Transverse colon (tissue), 4 donors: ENCODE measurements at regions not wholly inside any gene's neighbourhood (a gene's known extent, or its start where the extent isn't known, plus 50 kb on each side); places are given as distances from the start of the nearest gene placed in this dataset.

ENCODE experiments used
- DNase-seq: peaks from one replicate; pipeline ENCODE4 v3.0.0-alpha.2; 2019
- H3K27ac ChIP-seq, 4 donors: fragments of 200-600 bp; sonication (generic); 2 replicates each; pipeline ENCODE4 v1.5.1; 2016 to 2018; ENCODE audit warnings: inconsistent platforms in 4 of 4
- H3K27me3 ChIP-seq: fragments of 200-600 bp; sonication (generic); 2 replicates; pipeline ENCODE4 v1.5.1; 2017; ENCODE audit warnings: inconsistent platforms
- H3K36me3 ChIP-seq, 4 donors: fragments of 200-600 bp; sonication (generic); 2 replicates each; pipeline ENCODE4 v1.5.1; 2017 to 2019; ENCODE audit warnings: inconsistent platforms in 4 of 4
- H3K4me1 ChIP-seq, 4 donors: fragments of 200-600 bp; sonication (generic); 2 replicates each; pipeline ENCODE4 v1.5.1; 2017 to 2020; ENCODE audit warnings: inconsistent platforms in 4 of 4
- H3K4me3 ChIP-seq, 4 donors: fragments of 200-600 bp; sonication (generic); 1 replicate in 1 of 4; 2 replicates in 3 of 4; pipeline versions ENCODE4 v1.5.1 to v1.6.1; 2017 to 2019; ENCODE audit warnings: inconsistent platforms in 4 of 4
- H3K9me3 ChIP-seq, 2 donors: fragments of 200-600 bp; sonication (generic); 2 replicates each; pipeline ENCODE4 v1.5.1; 2017 to 2019; ENCODE audit warnings: inconsistent platforms in 2 of 2
- CTCF ChIP-seq, 5 experiments: fragments of 200-600 bp in 3 of 5; fragments of 450-650 bp in 2 of 5; sonication (generic) in 3 of 5; IDR thresholded peaks; 1 replicate in 2 of 5; 2 replicates in 3 of 5; pipeline ENCODE4 v1.5.1; 2016 to 2017; ENCODE audit warnings: antibody characterized with exemption in 5 of 5, inconsistent platforms in 3 of 5, mild to moderate bottlenecking in 2 of 5, moderate library complexity in 1 of 5
- EP300 ChIP-seq: sonication (generic); formaldehyde crosslinking; IDR thresholded peaks from one replicate; pipeline ENCODE4 v1.6.1; 2017; ENCODE audit warnings: antibody characterized with exemption, low read depth
- POLR2A ChIP-seq: fragments of 450-650 bp; IDR thresholded peaks from one replicate; pipeline ENCODE4 v1.6.1; 2016; ENCODE audit warnings: antibody characterized with exemption, mild to moderate bottlenecking, moderate library complexity
- POLR2AphosphoS5 ChIP-seq, 3 donors: sonication (generic); formaldehyde crosslinking; IDR thresholded peaks; one replicate each; pipeline ENCODE4 v1.6.1; 2016; ENCODE audit warnings: antibody characterized with exemption in 3 of 3
- WGBS, 2 donors: methylation state at CpG; one replicate each; pipeline ENCODE4 v1.1.5; 2018; ENCODE audit warnings: low coverage in 1 of 2; 5-methylcytosine and 5-hydroxymethylcytosine counted together
- in situ Hi-C, 4 donors: fragments of 200-750 bp; cut with MboI; loops; one replicate each; pipeline versions ENCODE4 v1.15.0 to v1.15.1; 2017; ENCODE audit warnings: low sequenced_read_pairs in 3 of 4, low pct_ligation_motif_present in 1 of 4, low pct_unique_long_range_greater_than_20kb in 1 of 4
- intact Hi-C: fragments of 100-400 bp; cut with DNase I; formaldehyde crosslinking; loops from one replicate; pipeline ENCODE4 v1.15.1; 2023; ENCODE audit warnings: low total_unique reads

- H3K9me3 ChIP-seq, result no peaks in the 10 kb centered on the region
- no peak for DNase-seq
- no peak overlapping the region for H3K27ac ChIP-seq
- H3K4me3 ChIP-seq, result no peak overlapping the region
- intact Hi-C loops, result no loop called here
- no peaks in the 10 kb centered on the region for H3K4me1 ChIP-seq
- H3K36me3 ChIP-seq, result no peaks in the 10 kb centered on the region
- TF ChIP-seq POLR2A, result no peak
- no peak for TF ChIP-seq CTCF (IDR thresholded peaks at IDR 0.05)
- TF ChIP-seq EP300, result no peak
- no peak for TF ChIP-seq POLR2AphosphoS5 (IDR thresholded peaks at IDR 0.05)
- no peaks in the 10 kb centered on the region for H3K27me3 ChIP-seq
- in situ Hi-C loops, result no loop called here
Observed at GRCh38 chr2:225158360-225158759, 116.1 kb upstream of the DOCK10 start.

GRCh38 chr2:225156853-225157451 lies 114.7 kb upstream of the DOCK10 start:
- TF ChIP-seq POLR2AphosphoS5 (IDR thresholded peaks at IDR 0.05) (no peak), EP300 (no peak), CTCF (IDR thresholded peaks at IDR 0.05) (no peak), POLR2A (no peak)
- Histone ChIP-seq H3K9me3 (no peaks in the 10 kb centered on the region), H3K27ac (no peak overlapping the region), H3K4me1 (no peaks in the 10 kb centered on the region), H3K27me3 (no peaks in the 10 kb centered on the region), H3K4me3 (no peak overlapping the region), H3K36me3 (no peaks in the 10 kb centered on the region)
- in situ Hi-C loops, result no loop called here
- no peak for DNase-seq
- WGBS, 2 donors, result 69 to 82% methylated on average over 4 of the region's 4 CpGs
- intact Hi-C loops, result no loop called here

GRCh38 chr2:225140723-225141122 lies 98.5 kb upstream of the DOCK10 start:
- TF ChIP-seq CTCF (IDR thresholded peaks at IDR 0.05) (no peak), EP300 (no peak), POLR2AphosphoS5 (IDR thresholded peaks at IDR 0.05) (no peak), POLR2A (no peak)
- no peaks in the 10 kb centered on the region for H3K9me3 ChIP-seq
- no peak overlapping the region for H3K4me3 ChIP-seq
- intact Hi-C loops (no loop called here), in situ Hi-C loops (no loop called here)
- no peaks in the 10 kb centered on the region for H3K27me3 ChIP-seq
- H3K4me1 ChIP-seq, result no peaks in the 10 kb centered on the region
- no peak overlapping the region for H3K27ac ChIP-seq
- DNase-seq, result no peak
- H3K36me3 ChIP-seq, result no peaks in the 10 kb centered on the region

- no peak for TF ChIP-seq CTCF (IDR thresholded peaks at IDR 0.05)
- TF ChIP-seq EP300, result no peak
- no peak for TF ChIP-seq POLR2AphosphoS5 (IDR thresholded peaks at IDR 0.05)
- TF ChIP-seq POLR2A, result no peak
- no peaks in the 10 kb centered on the region for H3K4me1 ChIP-seq
- no peaks in the 10 kb centered on the region for H3K27me3 ChIP-seq
- DNase-seq, result no peak
- H3K4me3 ChIP-seq, result no peak overlapping the region
- 44 to 50% methylated on average over 2 of the region's 2 CpGs for WGBS, 2 donors
- H3K27ac ChIP-seq, result no peak overlapping the region
- intact Hi-C loops, result no loop called here
- in situ Hi-C loops, result no loop called here
- no peaks in the 10 kb centered on the region for H3K36me3 ChIP-seq
- no peaks in the 10 kb centered on the region for H3K9me3 ChIP-seq
Observed at GRCh38 chr2:225137971-225138370, 95.7 kb upstream of the DOCK10 start.
